Small intestine (tissue), 7 donors: ENCODE measurements at regions not wholly inside any gene's neighbourhood (a gene's known extent, or its start where the extent isn't known, plus 50 kb on each side); places are given as distances from the start of the nearest gene placed in this dataset.

ENCODE experiments used
- DNase-seq, 2 donors: peaks; one replicate each; pipeline versions ENCODE4 v3.0.0 to v3.0.0-alpha.2; 2013
- FAIRE-seq: peaks from 2 replicates; lab custom pipeline; 2012; peaks lifted over from hg19 to GRCh38; lab: Jason Lieb, UNC
- H3K27ac ChIP-seq, 3 donors: one replicate each; pipeline ENCODE4 v1.5.1; 2013; ENCODE audit warnings: low read length in 2 of 3, mild to moderate bottlenecking in 2 of 3, control low read depth in 1 of 3, inconsistent platforms in 1 of 3, low read depth in 1 of 3, moderate library complexity in 1 of 3
- H3K27me3 ChIP-seq, 3 donors: one replicate each; pipeline ENCODE4 v1.6.1; 2013; ENCODE audit warnings: low read length in 3 of 3, inconsistent platforms in 1 of 3; ENCODE audit not compliant: control insufficient read depth in 3 of 3, insufficient read depth in 3 of 3
- H3K36me3 ChIP-seq, 3 donors: one replicate each; pipeline ENCODE4 v1.6.1; 2013; ENCODE audit warnings: low read length in 3 of 3, inconsistent platforms in 1 of 3, low read depth in 1 of 3, mild to moderate bottlenecking in 1 of 3, moderate library complexity in 1 of 3; ENCODE audit not compliant: control insufficient read depth in 3 of 3, insufficient read depth in 2 of 3
- H3K4me1 ChIP-seq, 3 donors: one replicate each; pipeline ENCODE4 v1.6.1; 2013; ENCODE audit warnings: low read length in 2 of 3, inconsistent platforms in 1 of 3, low read depth in 1 of 3, mild to moderate bottlenecking in 1 of 3, moderate library complexity in 1 of 3; ENCODE audit not compliant: control insufficient read depth in 3 of 3, insufficient read depth in 2 of 3
- H3K4me3 ChIP-seq, 3 donors: one replicate each; pipeline ENCODE4 v1.5.1; 2013; ENCODE audit warnings: low read length in 3 of 3, control low read depth in 1 of 3, inconsistent platforms in 1 of 3, low read depth in 1 of 3, mild to moderate bottlenecking in 1 of 3, moderate library complexity in 1 of 3
- H3K9me3 ChIP-seq, 2 donors: one replicate each; pipeline ENCODE4 v1.6.1; 2013; ENCODE audit warnings: low read depth in 1 of 2, low read length in 1 of 2; ENCODE audit not compliant: control insufficient read depth in 2 of 2, insufficient read depth in 1 of 2
- WGBS, 3 donors: extraction: QIAGEN DNeasy Blood & Tissue Kit; methylation state at CpG; one replicate each; pipeline ENCODE4 v1.1.7; 2013; 5-methylcytosine and 5-hydroxymethylcytosine counted together
- donor health status: healthy with polysubstance abuse.
- donor health status: control.
- donor health status: control.
- donor health status: Bipolar disorder and iron deficiency.
- donor health status: healthy.

GRCh38 chr19:28396287-28396831 lies 816.6 kb downstream of the UQCRFS1 start:
- no peaks in the 10 kb centered on the region for H3K36me3 ChIP-seq
- peaks cover 0 to 3% (median 0%) of the 10 kb centered on the region in 3 donors for H3K27me3 ChIP-seq
- H3K27ac ChIP-seq: no peak overlapping the region
- no peaks in the 10 kb centered on the region for H3K9me3 ChIP-seq
- H3K4me3 ChIP-seq: no peak overlapping the region
- 52 to 65% (median 61%) methylated on average over 13 of the region's 13 CpGs for WGBS, 3 donors
- DNase-seq (no peak), FAIRE-seq (no peak)
- no peaks in the 10 kb centered on the region for H3K4me1 ChIP-seq

- DNase-seq (no peak), FAIRE-seq (no peak)
- 49 to 67% (median 53%) methylated on average over 4 of the region's 4 CpGs for WGBS, 3 donors
- Histone ChIP-seq H3K9me3 (peaks cover 0 to 2% of the 10 kb centered on the region in 2 donors), H3K4me3 (no peak overlapping the region), H3K36me3 (no peaks in the 10 kb centered on the region), H3K4me1 (no peaks in the 10 kb centered on the region), H3K27ac (no peak overlapping the region), H3K27me3 (peaks cover 0 to 3% (median 0%) of the 10 kb centered on the region in 3 donors)
These were observed 818.2 kb downstream of the UQCRFS1 start for GRCh38 chr19:28394725-28395124.

GRCh38 chr19:28393574-28394336 lies 819.2 kb downstream of the UQCRFS1 start:
- Histone ChIP-seq H3K9me3 (peaks cover 0 to 2% of the 10 kb centered on the region in 2 donors), H3K4me1 (no peaks in the 10 kb centered on the region), H3K36me3 (no peaks in the 10 kb centered on the region), H3K27me3 (peaks cover 0 to 3% (median 0%) of the 10 kb centered on the region in 3 donors), H3K4me3 (no peak overlapping the region), H3K27ac (no peak overlapping the region)
- WGBS, 3 donors: 18 to 52% (median 35%) methylated on average over 10 of the region's 10 CpGs
- no peak for FAIRE-seq
- DNase-seq: no peak

- Histone ChIP-seq H3K36me3 (no peaks in the 10 kb centered on the region), H3K4me3 (no peak overlapping the region), H3K27ac (no peak overlapping the region), H3K9me3 (peaks cover 0 to 3% of the 10 kb centered on the region in 2 donors), H3K27me3 (no peaks in the 10 kb centered on the region), H3K4me1 (no peaks in the 10 kb centered on the region)
- FAIRE-seq: no peak
- no peak for DNase-seq
- WGBS, 3 donors: 48 to 68% (median 54%) methylated on average over 3 of the region's 3 CpGs
These were observed 824.0 kb downstream of the UQCRFS1 start for GRCh38 chr19:28388988-28389387.

- no peak overlapping the region for H3K4me3 ChIP-seq
- H3K4me1 ChIP-seq: no peaks in the 10 kb centered on the region
- H3K9me3 ChIP-seq: peaks cover 0 to 3% of the 10 kb centered on the region in 2 donors
- H3K36me3 ChIP-seq: no peaks in the 10 kb centered on the region
- no peak for FAIRE-seq
- no peak overlapping the region for H3K27ac ChIP-seq
- DNase-seq: no peak
- WGBS, 3 donors: 63 to 67% (median 63%) methylated on average over 4 of the region's 4 CpGs
- no peaks in the 10 kb centered on the region for H3K27me3 ChIP-seq
These were observed 825.4 kb downstream of the UQCRFS1 start for GRCh38 chr19:28387507-28387906.

GRCh38 chr19:28386470-28386869 lies 826.5 kb downstream of the UQCRFS1 start:
- DNase-seq: no peak
- WGBS, 3 donors: 76 to 89% (median 86%) methylated on average over 6 of the region's 6 CpGs
- FAIRE-seq: no peak
- Histone ChIP-seq H3K4me3 (no peak overlapping the region), H3K27ac (no peak overlapping the region), H3K4me1 (no peaks in the 10 kb centered on the region), H3K9me3 (peaks cover 0 to 3% of the 10 kb centered on the region in 2 donors), H3K27me3 (no peaks in the 10 kb centered on the region), H3K36me3 (no peaks in the 10 kb centered on the region)

GRCh38 chr19:28386066-28386465 lies 826.9 kb downstream of the UQCRFS1 start:
- no peaks in the 10 kb centered on the region for H3K36me3 ChIP-seq
- H3K4me3 ChIP-seq: no peak overlapping the region
- no peak for FAIRE-seq
- DNase-seq: no peak
- H3K4me1 ChIP-seq: no peaks in the 10 kb centered on the region
- peaks cover 0 to 3% of the 10 kb centered on the region in 2 donors for H3K9me3 ChIP-seq
- WGBS, 3 donors: 23 to 26% (median 25%) methylated on average over 3 of the region's 3 CpGs
- no peak overlapping the region for H3K27ac ChIP-seq
- H3K27me3 ChIP-seq: no peaks in the 10 kb centered on the region

GRCh38 chr19:28377077-28377476 lies 835.9 kb downstream of the UQCRFS1 start:
- Histone ChIP-seq H3K4me3 (no peak overlapping the region), H3K36me3 (no peaks in the 10 kb centered on the region), H3K27me3 (no peaks in the 10 kb centered on the region), H3K4me1 (no peaks in the 10 kb centered on the region), H3K27ac (no peak overlapping the region), H3K9me3 (no peaks in the 10 kb centered on the region)
- FAIRE-seq: no peak
- DNase-seq: no peak
- 41 to 54% (median 43%) methylated on average over 9 of the region's 9 CpGs for WGBS, 3 donors
